Activated naive CD4-positive, alpha-beta T cell treated with anti-CD3 and anti-CD28 coated beads, Interleukin-2, amount 50 U/mL, for 16 hours (primary cell): ENCODE measurements at regions not wholly inside any gene's neighbourhood (a gene's known extent, or its start where the extent isn't known, plus 50 kb on each side); places are given as distances from the start of the nearest gene placed in this dataset.
"Not testable (repeated sequence)": the region's sequence is repeated elsewhere in the genome, so short reads cannot be mapped to it uniquely, and the experiment has no call there.

Experiments used
- DNase-seq: peaks from one replicate; pipeline ENCODE4 v3.0.0-alpha.2; 2020

- DNase-seq, result not testable (repeated sequence)
Measured at GRCh38 chr17:15802917-15803316, 70.8 kb downstream of the TBC1D26 start.

GRCh38 chr17:15806825-15807224 is 74.7 kb downstream of the TBC1D26 start:
- DNase-seq, result not testable (repeated sequence)

- DNase-seq, result not testable (repeated sequence)
Measured at GRCh38 chr17:15813388-15813787, 81.3 kb downstream of the TBC1D26 start.

GRCh38 chr17:15814003-15814402 is 81.9 kb downstream of the TBC1D26 start:
- not testable (repeated sequence) for DNase-seq

GRCh38 chr17:15817861-15818260 is 85.8 kb downstream of the TBC1D26 start:
- DNase-seq, result not testable (repeated sequence)

GRCh38 chr17:15822280-15822679 is 90.2 kb downstream of the TBC1D26 start:
- DNase-seq, result not testable (repeated sequence)

- DNase-seq, result peak; percentile 77
Measured at GRCh38 chr17:15828727-15829314, 96.7 kb downstream of the TBC1D26 start.

- not testable (repeated sequence) for DNase-seq
Measured at GRCh38 chr17:15830221-15830620, 98.1 kb downstream of the TBC1D26 start.

GRCh38 chr17:15831182-15831581 is 99.1 kb downstream of the TBC1D26 start:
- DNase-seq, result not testable (repeated sequence)

- not testable (repeated sequence) for DNase-seq
Measured at GRCh38 chr17:15832921-15833480, 100.9 kb downstream of the TBC1D26 start.

GRCh38 chr17:15833890-15834289 is 101.8 kb downstream of the TBC1D26 start:
- DNase-seq, result not testable (repeated sequence)

GRCh38 chr17:15835481-15835880 is 103.4 kb downstream of the TBC1D26 start:
- not testable (repeated sequence) for DNase-seq

- not testable (repeated sequence) for DNase-seq
Measured at GRCh38 chr17:15836249-15836982, 104.3 kb downstream of the TBC1D26 start.

- not testable (repeated sequence) for DNase-seq
Measured at GRCh38 chr17:15836991-15837390, 104.9 kb downstream of the TBC1D26 start.

GRCh38 chr17:15847447-15848229 is 97.3 kb upstream of the ADORA2B start:
- DNase-seq, result not testable (repeated sequence)

- peak; percentile 75 for DNase-seq
Measured at GRCh38 chr17:15849054-15849453, 95.9 kb upstream of the ADORA2B start.

GRCh38 chr17:15850071-15850470 is 94.9 kb upstream of the ADORA2B start:
- DNase-seq, result not testable (repeated sequence)

- DNase-seq, result not testable (repeated sequence)
Measured at GRCh38 chr17:15850687-15851086, 94.2 kb upstream of the ADORA2B start.

GRCh38 chr17:15852863-15853262 is 92.1 kb upstream of the ADORA2B start:
- not testable (repeated sequence) for DNase-seq

- DNase-seq, result not testable (repeated sequence)
Measured at GRCh38 chr17:15856191-15856590, 88.7 kb upstream of the ADORA2B start.

- not testable (repeated sequence) for DNase-seq
Measured at GRCh38 chr17:15856745-15857144, 88.2 kb upstream of the ADORA2B start.

- DNase-seq, result not testable (repeated sequence)
Measured at GRCh38 chr17:15858082-15858481, 86.8 kb upstream of the ADORA2B start.

GRCh38 chr17:15860774-15861173 is 84.2 kb upstream of the ADORA2B start:
- not testable (repeated sequence) for DNase-seq
